ENCODE measurements at regions not wholly inside any gene's neighbourhood (a gene's known extent, or its start where the extent isn't known, plus 50 kb on each side); places are given as distances from the start of the nearest gene placed in this dataset.

DNA sequence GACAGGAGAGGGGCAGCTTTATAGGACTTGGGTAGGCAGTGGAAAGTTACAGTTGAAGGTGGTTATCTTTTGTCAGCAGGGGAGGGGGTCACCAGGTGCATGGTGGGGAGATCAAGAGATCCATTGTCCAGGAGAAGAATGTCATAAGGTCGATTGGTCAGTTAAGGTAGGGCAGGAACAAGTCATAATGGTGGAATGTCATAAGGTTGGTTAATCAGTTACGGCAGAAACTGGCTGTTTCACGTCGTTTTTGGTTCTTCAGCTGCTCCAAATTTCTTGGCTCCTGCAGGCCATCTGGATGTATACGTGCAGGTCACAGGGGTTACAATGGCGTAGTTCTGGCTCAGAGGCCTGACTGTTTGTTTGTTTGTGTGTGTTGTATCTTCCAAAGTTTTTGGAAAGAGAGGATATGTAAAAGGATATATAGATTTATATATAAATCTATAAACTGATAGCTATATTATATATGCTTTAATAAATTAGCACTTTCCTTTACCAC is 565.1 kb downstream of the ZNF385D start:
- no peak for DNase-seq (ENCODE audit: low read depth)
- TF ChIP-seq, protein P1, sequence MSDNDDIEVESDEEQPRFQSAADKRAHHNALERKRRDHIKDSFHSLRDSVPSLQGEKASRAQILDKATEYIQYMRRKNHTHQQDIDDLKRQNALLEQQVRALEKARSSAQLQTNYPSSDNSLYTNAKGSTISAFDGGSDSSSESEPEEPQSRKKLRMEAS (IDR thresholded peaks at IDR 0.05; ENCODE audit: low read depth, low read length): no peak
- no peak for TF ChIP-seq POLR2A (IDR thresholded peaks at IDR 0.05; ENCODE audit: extremely low read depth, insufficient read length)
- no peak for TF ChIP-seq CTCF (IDR thresholded peaks at IDR 0.05; ENCODE audit: low read depth, low read length)
- TF ChIP-seq MYC (IDR thresholded peaks at IDR 0.05; ENCODE audit: low read depth, low read length): no peak
- H3K4me3 ChIP-seq (ENCODE audit: low read depth, low read length): no peak overlapping the region

- TF ChIP-seq CTCF (IDR thresholded peaks at IDR 0.05; ENCODE audit: low read depth, low read length) (no peak), MYC (IDR thresholded peaks at IDR 0.05; ENCODE audit: low read depth, low read length) (no peak), POLR2A (IDR thresholded peaks at IDR 0.05; ENCODE audit: extremely low read depth, insufficient read length) (no peak)
- TF ChIP-seq, protein P1 (IDR thresholded peaks at IDR 0.05; ENCODE audit: low read depth, low read length): no peak
- no peak for DNase-seq (ENCODE audit: low read depth)
- H3K4me3 ChIP-seq (ENCODE audit: low read depth, low read length): no peak overlapping the region
Measured at GRCh38 chr3:21174461-21174860, 576.5 kb downstream of the ZNF385D start.

DNA sequence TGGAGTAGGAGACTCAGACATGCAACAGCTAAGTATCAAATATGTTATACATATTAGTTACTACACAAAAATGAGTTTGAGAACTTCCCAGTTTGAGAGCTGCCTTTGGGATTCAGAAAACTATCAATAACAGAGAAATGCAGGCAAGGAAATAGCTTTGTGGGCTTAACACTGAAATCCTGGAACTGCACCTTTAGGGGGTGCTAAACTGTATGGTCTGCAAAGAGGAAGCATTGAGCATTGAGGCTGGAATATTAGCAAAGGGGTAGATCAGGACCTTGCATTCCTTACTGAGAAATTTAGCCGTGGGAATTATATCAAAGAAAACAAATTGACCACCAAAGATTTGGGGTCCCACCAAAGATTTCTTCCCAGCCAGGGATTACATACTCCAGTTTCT is 580.0 kb downstream of the ZNF385D start:
- no peak overlapping the region for H3K4me3 ChIP-seq (ENCODE audit: low read depth, low read length)
- TF ChIP-seq MYC (IDR thresholded peaks at IDR 0.05; ENCODE audit: low read depth, low read length): no peak
- TF ChIP-seq CTCF (IDR thresholded peaks at IDR 0.05; ENCODE audit: low read depth, low read length): peak; percentile 66
- peak; percentile 33 for DNase-seq (ENCODE audit: low read depth)

DNA sequence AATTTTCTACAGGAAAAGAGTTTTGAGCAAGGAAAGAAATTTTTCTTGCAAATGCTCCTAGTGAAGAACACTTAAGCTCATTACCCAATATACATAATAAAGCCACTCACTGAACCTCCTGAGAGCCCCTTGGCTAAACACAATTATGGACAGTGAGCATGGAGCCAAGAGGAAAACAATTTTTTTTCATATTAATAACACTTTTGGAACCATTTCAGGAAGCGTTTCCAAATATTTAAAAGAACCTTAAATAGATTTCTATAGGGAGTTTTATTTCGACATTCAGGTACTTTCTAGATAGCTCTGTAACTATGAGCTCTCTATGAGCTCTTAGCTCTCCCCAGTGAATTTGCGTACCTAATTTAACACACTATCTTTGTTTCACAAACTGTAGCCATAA is 581.1 kb downstream of the ZNF385D start:
- no peak for DNase-seq (ENCODE audit: low read depth)
- H3K4me3 ChIP-seq (ENCODE audit: low read depth, low read length): no peak overlapping the region
- TF ChIP-seq CTCF (IDR thresholded peaks at IDR 0.05; ENCODE audit: low read depth, low read length) (no peak), MYC (IDR thresholded peaks at IDR 0.05; ENCODE audit: low read depth, low read length) (no peak)
- TF ChIP-seq, protein P1 (IDR thresholded peaks at IDR 0.05; ENCODE audit: low read depth, low read length): no peak

DNA sequence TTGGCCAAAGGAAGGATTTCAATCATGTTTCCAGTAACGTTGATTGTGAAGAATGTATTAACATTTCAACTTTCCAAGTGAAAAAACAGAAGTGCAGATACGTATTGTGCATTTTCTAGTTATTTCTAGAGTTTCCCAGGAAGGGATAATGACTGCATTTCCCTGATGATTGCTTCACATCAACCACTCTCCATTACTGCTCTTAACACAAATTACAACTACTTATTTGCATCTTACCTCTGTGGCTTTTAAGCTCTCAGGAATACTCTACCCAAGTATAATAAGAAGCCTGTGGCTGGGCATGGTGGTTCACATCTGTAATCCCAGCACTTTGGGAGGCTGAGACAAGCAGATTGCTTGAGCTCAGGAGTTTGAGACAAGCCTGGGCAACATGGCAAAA is 582.5 kb downstream of the ZNF385D start:
- TF ChIP-seq POLR2A (IDR thresholded peaks at IDR 0.05; ENCODE audit: extremely low read depth, insufficient read length) (no peak), CTCF (IDR thresholded peaks at IDR 0.05; ENCODE audit: low read depth, low read length) (no peak), MYC (IDR thresholded peaks at IDR 0.05; ENCODE audit: low read depth, low read length) (no peak)
- TF ChIP-seq, protein P1 (IDR thresholded peaks at IDR 0.05; ENCODE audit: low read depth, low read length): no peak
- H3K4me3 ChIP-seq (ENCODE audit: low read depth, low read length): no peak overlapping the region
- no peak for DNase-seq (ENCODE audit: low read depth)

GRCh38 chr3:21163956-21164355 is 587.1 kb downstream of the ZNF385D start:
- no peak overlapping the region for H3K4me3 ChIP-seq (ENCODE audit: low read depth, low read length)
- DNase-seq (ENCODE audit: low read depth): no peak
- TF ChIP-seq POLR2A (IDR thresholded peaks at IDR 0.05; ENCODE audit: extremely low read depth, insufficient read length) (no peak), MYC (IDR thresholded peaks at IDR 0.05; ENCODE audit: low read depth, low read length) (no peak), CTCF (IDR thresholded peaks at IDR 0.05; ENCODE audit: low read depth, low read length) (no peak)
- TF ChIP-seq, protein P1 (IDR thresholded peaks at IDR 0.05; ENCODE audit: low read depth, low read length): no peak

Data from NB4 (cell line).